GM21515 (cell line): ENCODE measurements at regions not wholly inside any gene's neighbourhood (a gene's known extent, or its start where the extent isn't known, plus 50 kb on each side); places are given as distances from the start of the nearest gene placed in this dataset.

Experiments
- ATAC-seq: cut with Tn5 transposase; IDR thresholded peaks from one replicate; pipeline ENCODE4 v1.9.1; 2021; ENCODE audit not compliant: unreplicated experiment

- ATAC-seq, result no peak
Measured at GRCh38 chr6:15811107-15811506, 148.3 kb upstream of the DTNBP1 start.

- no peak for ATAC-seq
Measured at GRCh38 chr6:15810618-15811017, 147.8 kb upstream of the DTNBP1 start.

- no peak for ATAC-seq
Measured at GRCh38 chr6:15809367-15809766, 146.5 kb upstream of the DTNBP1 start.

- no peak for ATAC-seq
Measured at GRCh38 chr6:15804164-15805154, 141.6 kb upstream of the DTNBP1 start.

- no peak for ATAC-seq
Measured at GRCh38 chr6:15802466-15802865, 139.6 kb upstream of the DTNBP1 start.

- ATAC-seq, result no peak
Measured at GRCh38 chr6:15801912-15802311, 139.1 kb upstream of the DTNBP1 start.

DNA sequence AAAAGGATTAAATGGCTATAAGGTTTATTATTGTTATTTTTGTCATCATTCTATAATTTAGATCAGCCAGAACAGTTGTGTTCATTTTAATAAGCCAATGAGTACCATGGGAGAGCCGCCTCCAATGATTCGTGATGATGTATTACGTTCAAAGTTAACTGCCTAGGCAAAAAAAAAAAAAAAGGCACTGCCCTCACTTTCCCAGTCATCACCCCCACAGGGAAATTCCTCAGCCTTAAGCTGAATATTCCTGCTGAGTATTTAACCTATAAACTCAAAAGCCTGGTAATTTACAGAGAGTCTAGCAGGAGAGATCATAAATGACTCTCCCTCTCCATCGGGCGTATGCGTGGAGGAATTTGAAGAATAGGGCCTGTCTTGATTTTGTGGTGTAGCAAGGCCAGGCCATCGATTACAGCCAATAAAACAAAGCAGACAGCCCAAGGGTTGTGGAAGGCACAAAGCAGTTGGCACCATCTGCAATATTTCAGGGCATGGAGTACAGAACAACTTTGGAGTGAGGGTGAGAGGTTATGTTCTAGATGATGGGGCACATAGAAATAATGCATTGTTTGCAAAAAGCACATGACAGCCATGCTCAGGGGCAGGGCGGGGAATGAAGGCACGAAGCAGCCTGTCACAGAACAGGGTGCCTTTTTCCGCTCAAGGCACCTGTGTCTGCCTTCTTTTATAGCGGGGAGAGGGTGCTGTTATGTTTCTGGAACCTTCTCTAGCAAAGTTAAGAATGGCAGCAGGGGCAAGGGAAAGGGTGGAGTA, 138.2 kb upstream of the DTNBP1 start:
- no peak for ATAC-seq

- ATAC-seq, result no peak
Measured at GRCh38 chr6:15798533-15799255, 135.9 kb upstream of the DTNBP1 start.

GRCh38 chr6:15796844-15797243, 134.0 kb upstream of the DTNBP1 start:
- no peak for ATAC-seq

GRCh38 chr6:15796130-15796771, 133.4 kb upstream of the DTNBP1 start:
- no peak for ATAC-seq

GRCh38 chr6:15793826-15794225, 131.0 kb upstream of the DTNBP1 start:
- ATAC-seq, result no peak

DNA sequence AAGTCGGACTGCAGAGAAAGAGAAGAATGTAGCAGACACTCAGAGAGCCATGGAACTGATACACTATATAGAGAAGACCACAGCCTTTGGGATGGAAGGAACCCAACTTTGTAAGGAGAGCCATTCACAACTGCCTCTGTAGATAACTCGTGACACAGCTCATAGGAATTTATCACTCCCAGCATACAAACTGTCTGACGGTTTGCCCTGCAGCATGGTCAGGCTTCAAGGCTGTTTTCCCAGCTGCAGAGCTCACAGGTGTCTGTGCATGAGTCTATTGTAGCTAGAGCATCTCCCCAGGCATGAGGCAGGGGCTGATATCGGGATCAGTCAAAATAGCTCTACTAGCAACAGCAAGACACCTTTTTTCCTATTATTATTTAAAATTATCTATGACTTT, 130.5 kb upstream of the DTNBP1 start:
- ATAC-seq, result no peak

- ATAC-seq, result no peak
Measured at GRCh38 chr6:15792842-15793241, 130.0 kb upstream of the DTNBP1 start.

DNA sequence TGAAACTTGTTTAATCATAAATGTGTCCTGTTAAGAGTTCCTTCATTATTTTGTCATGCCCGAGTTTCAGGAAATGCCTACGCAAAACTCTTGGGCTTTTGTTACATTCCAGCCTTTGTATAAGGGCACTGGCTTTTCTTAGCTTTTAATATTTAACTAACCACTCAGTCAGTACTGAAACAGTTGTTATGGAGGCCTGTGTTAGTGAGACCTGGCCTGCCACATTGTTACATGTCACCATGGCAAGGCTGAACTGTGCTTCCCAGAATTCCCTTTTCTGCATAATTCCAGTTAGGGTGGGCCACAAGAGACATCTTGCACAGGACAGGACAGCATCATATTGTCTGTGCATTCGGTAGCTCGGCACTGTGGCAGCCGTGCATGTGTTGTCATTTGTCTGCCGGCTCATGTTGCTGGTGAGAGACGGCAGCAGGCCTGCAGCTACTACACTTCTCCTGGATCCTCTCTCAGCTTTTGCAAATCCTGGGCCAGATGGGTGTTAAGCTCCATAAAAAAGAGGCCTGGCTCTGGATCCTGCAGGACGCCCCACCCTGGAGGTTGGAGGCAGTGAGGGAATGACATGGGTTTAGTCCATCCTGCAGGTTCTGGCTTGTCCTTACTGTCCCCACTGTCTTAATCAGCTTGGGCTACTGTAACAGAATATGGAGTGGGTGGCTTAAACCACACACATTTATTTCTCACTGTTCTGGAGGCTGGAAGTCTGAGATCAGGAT, 128.8 kb upstream of the DTNBP1 start:
- ATAC-seq, result no peak

GRCh38 chr6:15790116-15790515, 127.3 kb upstream of the DTNBP1 start:
- no peak for ATAC-seq

GRCh38 chr6:15786846-15787245, 124.0 kb upstream of the DTNBP1 start:
- ATAC-seq, result no peak

GRCh38 chr6:15783484-15783883, 120.7 kb upstream of the DTNBP1 start:
- no peak for ATAC-seq

DNA sequence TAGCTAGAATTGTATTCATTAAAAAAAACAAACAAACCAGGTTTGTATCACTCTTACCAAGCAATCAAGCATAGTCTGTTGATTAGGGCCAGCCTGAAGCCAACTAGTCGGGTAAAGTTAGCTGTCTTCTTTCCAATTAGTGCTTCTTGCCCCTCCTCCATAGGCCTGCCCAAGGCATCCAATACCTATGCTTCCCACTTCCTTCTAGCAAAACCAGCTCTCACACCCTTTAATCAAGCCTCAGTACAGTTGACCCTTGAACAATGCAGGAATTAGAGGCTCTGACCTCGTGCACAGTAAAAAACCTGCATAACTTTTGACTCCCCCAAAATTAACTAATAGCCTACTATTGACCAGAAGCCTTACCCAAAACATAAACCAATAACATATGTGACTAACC, 119.1 kb upstream of the DTNBP1 start:
- ATAC-seq, result no peak

GRCh38 chr6:15781333-15781732, 118.5 kb upstream of the DTNBP1 start:
- no peak for ATAC-seq

DNA sequence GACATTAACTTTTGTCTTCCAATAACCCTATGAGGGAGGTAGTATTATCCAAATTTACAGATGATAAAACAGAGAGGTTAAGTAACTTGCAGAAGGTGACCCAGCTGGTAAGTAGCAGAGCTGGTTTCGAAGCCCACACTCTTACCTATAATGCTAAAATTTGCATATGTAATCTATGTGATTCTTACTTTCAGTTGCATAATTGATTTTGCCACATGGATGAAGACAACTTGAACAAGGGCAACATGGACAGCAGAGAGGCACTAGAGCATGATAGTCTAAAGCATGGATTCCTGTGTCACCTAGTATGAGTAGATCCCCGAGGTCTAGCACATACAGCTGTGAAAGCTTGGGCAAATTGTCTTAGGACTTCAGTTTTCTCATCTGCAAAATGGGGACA, 117.6 kb upstream of the DTNBP1 start:
- ATAC-seq, result no peak
